HG03378 (cell line): ENCODE measurements at regions not wholly inside any gene's neighbourhood (a gene's known extent, or its start where the extent isn't known, plus 50 kb on each side); places are given as distances from the start of the nearest gene placed in this dataset.

Source experiments
- ATAC-seq: cut with Tn5 transposase; IDR thresholded peaks from one replicate; pipeline ENCODE4 v1.9.1; 2021; ENCODE audit warnings: mild to moderate bottlenecking, moderate library complexity; ENCODE audit not compliant: unreplicated experiment

GRCh38 chr2:71878626-71879508 lies 268.8 kb downstream of the CYP26B1 start:
- no peak for ATAC-seq

- ATAC-seq = no peak
Measured at GRCh38 chr2:71877636-71878035, 270.0 kb downstream of the CYP26B1 start.

- no peak for ATAC-seq
Measured at GRCh38 chr2:71876542-71877451, 270.9 kb downstream of the CYP26B1 start.

GRCh38 chr2:71872466-71873051 lies 275.1 kb downstream of the CYP26B1 start:
- ATAC-seq = no peak

- no peak for ATAC-seq
Measured at GRCh38 chr2:71865391-71865965, 282.2 kb downstream of the CYP26B1 start.

- no peak for ATAC-seq
Measured at GRCh38 chr2:71864085-71864484, 283.6 kb downstream of the CYP26B1 start.

GRCh38 chr2:71863396-71863795 lies 284.3 kb downstream of the CYP26B1 start:
- ATAC-seq = no peak

- ATAC-seq = no peak
Measured at GRCh38 chr2:71862921-71863320, 284.7 kb downstream of the CYP26B1 start.

- no peak for ATAC-seq
Measured at GRCh38 chr2:71861186-71862160, 286.2 kb downstream of the CYP26B1 start.

GRCh38 chr2:71860381-71860926 lies 287.2 kb downstream of the CYP26B1 start:
- ATAC-seq = no peak

- ATAC-seq = no peak
Measured at GRCh38 chr2:71859211-71859847, 288.3 kb downstream of the CYP26B1 start.

GRCh38 chr2:71858071-71858470 lies 289.6 kb downstream of the CYP26B1 start:
- no peak for ATAC-seq

GRCh38 chr2:71857636-71858035 lies 290.0 kb downstream of the CYP26B1 start:
- no peak for ATAC-seq

GRCh38 chr2:71856773-71857525 lies 290.7 kb downstream of the CYP26B1 start:
- no peak for ATAC-seq

GRCh38 chr2:71853858-71854257 lies 293.8 kb downstream of the CYP26B1 start:
- ATAC-seq = no peak

GRCh38 chr2:71852141-71852711 lies 295.4 kb downstream of the CYP26B1 start:
- no peak for ATAC-seq

GRCh38 chr2:71851094-71851750 lies 296.4 kb downstream of the CYP26B1 start:
- ATAC-seq = no peak
